Medulla oblongata (tissue), 1 donor: ENCODE measurements at regions not wholly inside any gene's neighbourhood (a gene's known extent, or its start where the extent isn't known, plus 50 kb on each side); places are given as distances from the start of the nearest gene placed in this dataset.
"Not testable (repeated sequence)": the region's sequence is repeated elsewhere in the genome, so short reads cannot be mapped to it uniquely, and the experiment has no call there.

ENCODE experiments used
- DNase-seq: peaks from one replicate; pipeline ENCODE4 v3.0.0-alpha.2; 2015; ENCODE audit errors: extremely low spot score

DNA sequence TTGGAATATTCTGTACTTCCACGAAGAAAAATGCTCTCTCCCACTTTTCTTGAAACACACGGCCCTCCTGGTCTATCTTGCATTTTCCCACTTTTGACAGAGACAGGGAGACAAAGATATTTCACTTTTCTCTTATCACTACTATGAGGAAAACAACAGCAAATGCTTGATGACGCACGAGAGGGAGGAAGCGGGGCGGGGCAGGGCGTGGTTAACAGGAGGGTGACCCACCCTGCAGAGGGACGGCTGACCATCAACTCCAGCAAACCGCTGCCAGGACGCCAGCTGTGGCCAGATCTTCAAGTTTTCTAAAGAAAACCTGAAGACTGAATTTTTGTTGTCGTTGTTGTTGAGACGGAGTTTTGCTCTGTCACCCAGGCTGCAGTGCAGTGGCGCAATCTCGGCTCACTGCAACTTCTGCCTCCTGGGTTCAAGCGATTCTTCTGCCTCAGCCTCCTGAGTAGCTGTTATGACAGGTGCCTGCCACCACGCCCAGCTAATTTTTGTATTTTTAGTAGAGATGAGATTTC, 63.8 kb downstream of the NSUN5 start:
- not testable (repeated sequence) for DNase-seq

DNA sequence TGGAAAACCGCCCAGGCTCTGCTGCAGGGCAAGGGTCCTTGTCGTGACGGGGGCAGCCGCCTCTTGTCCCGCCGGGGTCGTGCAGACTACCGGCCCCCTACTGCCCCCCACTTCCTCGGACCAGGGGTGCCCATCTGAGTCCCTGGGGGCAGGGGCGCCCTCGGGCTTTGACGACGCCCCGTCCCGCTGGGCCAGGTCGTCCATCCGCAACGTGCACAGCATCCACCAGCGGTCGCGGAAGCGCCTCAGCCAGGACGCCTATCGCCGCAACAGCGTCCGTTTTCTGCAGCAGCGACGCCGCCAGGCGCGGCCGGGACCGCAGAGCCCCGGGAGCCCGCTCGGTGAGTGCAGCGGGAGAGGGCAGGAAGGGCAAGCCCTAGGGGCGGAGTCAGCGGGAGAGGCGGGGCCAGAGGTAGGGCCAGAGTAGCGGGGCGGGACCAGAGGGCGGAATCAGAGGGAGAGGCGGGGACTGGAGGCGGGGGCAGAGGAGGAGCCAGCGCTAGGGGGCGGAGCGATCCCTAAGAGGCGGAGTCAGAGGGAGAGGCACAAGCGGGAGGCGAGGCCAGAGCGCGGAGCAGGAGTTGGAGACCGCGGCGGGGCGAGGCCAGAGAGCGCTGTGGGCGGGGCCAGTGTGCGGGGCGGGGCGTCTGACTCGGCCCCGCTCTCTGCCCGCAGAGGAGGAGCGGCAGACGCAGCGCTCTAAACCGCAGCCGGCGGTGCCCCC, 73.5 kb downstream of the NSUN5 start:
- DNase-seq: not testable (repeated sequence)

DNA sequence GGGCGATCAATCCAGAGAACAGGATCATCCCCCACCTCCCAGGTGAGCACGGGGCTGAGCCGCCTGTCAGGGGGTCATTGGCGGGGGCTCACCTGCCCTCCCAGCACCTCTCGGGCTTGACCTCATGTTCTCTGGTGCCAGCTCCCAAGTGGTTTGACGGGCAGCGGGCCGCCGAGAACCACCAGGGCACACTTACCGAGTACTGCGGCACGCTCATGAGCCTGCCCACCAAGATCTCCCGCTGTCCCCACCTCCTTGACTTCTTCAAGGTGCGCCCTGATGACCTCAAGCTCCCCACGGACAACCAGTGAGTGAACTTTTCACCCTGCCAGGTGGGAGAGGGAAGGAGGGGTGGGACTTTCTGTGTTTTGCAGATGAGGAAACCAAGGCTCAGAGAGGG, 82.9 kb downstream of the NSUN5 start:
- not testable (repeated sequence) for DNase-seq

DNA sequence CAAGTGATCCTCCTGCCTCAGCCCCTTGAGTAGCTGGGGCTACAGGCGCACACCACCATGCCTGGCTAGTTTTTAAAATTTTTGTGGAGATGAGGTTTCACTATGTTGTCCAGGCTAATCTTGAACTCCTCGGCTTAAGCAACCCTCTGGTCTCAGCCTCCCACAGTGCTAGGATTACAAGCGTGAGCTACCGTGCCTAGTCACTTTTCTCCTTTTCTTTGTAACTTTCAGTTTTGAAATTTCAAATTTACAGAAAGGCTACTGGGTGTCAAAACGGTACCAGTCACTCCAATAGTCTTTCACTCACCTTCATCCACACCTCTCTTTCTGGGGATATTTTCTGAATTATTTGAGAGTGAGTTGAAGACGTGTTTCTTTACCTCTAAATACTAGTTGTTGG, 86.9 kb downstream of the NSUN5 start:
- DNase-seq: not testable (repeated sequence)

DNA sequence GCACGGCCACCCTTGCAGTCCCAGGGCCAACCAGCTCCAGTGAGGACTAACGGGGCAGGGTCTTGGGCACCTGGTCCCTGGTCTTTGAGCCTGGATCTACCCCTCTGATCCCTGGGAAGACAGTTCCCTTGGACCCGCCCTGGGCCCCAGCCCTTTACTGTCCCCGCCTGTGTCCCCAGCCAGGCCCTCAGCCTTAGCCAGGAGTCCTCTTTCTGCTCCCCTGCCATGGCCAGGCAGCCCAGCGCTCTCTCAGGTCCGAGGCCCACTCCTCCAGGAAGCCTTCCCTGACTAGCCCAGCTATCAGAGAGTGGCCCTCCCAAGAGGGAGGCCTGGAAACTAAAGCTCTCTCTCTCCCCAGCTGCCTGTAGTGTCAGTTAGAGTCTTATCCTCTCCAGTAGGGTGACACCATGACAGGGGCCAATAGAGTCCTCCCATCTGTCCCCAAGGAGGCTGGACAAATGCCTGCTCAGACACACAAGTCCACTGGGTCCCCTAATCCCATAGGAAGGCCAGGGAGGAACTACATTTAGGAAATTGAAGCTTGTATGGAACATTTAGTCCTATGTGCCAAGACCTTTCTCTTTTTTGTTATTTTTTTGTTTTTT, 87.8 kb downstream of the NSUN5 start:
- DNase-seq: not testable (repeated sequence)

DNA sequence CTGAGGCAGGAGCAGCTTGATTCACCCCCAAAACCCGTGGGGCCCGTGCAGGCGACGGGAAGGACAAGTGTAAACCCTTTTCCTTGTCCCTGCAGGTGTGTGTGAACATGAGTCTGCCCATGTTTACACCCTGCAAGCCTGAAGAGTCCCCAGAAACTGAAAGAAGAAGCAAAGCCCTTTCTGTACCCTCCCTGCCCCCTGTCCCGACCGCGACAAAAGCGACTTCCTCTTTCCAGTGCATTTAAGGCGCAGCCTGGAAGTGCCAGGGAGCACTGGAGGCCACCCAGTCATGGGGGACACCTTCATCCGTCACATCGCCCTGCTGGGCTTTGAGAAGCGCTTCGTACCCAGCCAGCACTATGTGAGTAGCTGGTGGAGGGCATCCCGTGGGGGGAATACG, 88.3 kb downstream of the NSUN5 start:
- not testable (repeated sequence) for DNase-seq

DNA sequence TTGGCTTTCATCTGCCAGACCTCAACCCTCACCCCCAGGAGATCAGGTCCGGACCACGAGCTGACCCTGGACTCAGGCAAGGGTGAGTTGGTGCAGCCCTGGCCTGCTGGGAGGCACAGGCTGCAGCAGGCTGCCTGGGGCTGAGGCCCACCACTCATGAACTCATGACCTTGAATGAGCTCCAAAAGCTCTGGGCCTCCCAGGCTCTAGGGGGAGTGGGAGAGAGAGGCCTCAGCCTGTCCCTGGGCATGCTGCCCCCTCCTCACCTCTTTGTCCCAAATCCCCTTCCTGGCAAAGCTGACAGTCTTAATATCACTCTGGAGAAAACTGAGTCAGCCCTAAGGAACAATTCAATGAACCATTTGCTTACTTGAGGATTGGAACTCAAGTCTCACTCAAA, 89.8 kb downstream of the NSUN5 start:
- DNase-seq: not testable (repeated sequence)

DNA sequence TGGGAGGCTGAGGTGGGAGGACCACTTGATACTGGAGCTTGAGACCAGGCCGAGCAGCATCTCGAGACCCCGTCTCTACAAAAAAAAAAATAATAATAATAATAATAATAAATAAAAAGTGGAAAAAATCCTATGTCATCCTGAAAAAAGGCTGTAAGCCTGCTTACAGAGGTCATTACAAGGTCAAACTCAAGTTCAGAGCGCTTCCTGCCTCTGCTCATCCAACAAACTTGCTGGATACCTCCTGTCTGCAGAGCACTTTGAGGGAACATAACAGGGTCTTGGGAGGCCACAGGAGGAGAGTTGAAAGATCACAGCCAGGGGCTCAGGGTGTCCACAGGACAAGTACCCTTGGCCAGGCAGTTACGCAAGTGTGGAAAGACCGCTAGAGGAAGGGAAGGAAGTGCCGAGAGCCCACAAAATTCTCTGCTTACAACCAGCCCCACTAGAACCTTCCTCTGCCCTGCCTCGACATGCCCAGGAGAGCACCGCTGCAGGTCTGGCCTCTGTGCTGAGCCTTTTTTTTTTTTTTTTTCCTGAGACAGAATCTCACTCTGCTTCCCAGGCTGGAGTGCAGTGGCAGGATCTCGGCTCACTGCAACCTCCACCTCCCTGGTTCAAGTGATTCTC, 92.5 kb downstream of the NSUN5 start:
- not testable (repeated sequence) for DNase-seq

DNA sequence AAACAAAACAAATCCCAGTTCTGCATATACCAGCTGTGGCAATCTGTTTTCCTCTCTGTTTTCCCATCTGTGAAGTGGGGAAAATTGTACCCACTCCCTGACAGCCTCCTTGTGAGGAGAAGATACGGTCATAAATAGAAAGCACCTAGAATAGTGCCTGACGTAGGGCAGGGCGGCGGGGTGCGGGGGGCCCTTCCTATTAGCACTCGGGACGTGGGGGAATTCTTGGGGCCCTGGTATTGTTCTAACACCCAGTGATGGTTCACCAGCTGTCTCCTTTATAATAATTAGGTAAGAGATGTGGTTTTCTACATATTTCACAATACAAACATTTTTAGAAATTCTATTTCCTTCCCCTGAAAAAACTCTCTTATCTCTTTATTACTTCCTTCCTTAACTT, 93.4 kb downstream of the NSUN5 start:
- DNase-seq: not testable (repeated sequence)

DNA sequence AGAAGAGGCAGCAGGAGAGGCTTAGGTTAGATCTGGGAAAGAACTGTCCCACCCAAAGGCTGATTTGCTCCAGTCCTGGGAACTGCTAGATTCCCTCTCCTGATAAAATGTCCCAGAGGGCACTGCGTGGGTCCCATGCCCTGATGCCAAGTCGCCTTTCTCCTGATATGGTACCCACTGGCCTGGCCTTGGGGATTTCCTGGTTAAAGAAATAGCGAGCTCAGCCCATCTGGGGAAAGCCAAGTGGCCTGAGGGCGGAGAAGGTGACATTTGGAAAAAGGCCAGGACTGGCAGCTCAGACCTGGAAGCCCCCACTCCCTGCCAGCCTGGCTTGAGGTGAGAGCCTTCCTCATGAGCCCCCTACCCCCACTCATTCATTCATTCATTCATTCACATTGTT, 94.2 kb downstream of the NSUN5 start:
- DNase-seq: not testable (repeated sequence)

DNA sequence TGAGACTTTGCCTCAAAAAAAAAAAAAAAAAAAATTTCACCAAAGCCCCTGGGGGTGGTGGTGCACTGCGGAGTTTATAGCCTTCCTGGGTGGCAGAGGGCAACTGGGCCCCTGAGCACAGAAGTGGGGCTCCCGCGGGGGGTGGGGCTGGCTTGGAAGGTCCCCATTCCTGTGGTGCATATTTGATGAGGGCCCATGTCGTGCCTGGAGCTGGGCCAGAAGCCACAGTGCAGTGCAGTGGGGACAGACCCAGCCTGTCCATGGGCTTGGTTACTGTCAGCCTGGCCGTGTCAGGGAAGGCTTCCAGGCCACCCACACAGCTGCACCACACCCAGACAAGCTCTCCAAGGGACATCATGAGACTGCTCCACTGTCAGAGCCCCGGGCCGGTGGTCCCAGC, 95.5 kb downstream of the NSUN5 start:
- not testable (repeated sequence) for DNase-seq

DNA sequence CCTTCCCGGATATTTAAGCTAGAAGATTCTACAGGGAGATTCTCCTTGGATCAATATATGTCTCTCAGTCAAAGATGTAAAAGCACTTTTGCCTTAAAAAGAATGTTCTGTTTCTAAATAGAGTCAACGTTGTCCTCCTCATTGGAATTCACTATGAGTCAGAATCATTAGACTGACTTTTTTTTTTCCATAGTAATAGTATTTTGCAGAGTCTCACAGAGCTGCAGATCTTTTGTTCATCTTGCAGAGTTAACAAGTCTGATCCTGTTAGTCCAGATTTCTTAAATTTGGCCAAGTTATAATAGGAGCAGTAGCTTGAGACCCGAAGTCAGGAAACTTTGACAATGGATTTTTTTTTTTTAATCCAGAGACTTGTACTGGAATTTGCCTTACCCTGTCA, 103.0 kb downstream of the NSUN5 start:
- not testable (repeated sequence) for DNase-seq

DNA sequence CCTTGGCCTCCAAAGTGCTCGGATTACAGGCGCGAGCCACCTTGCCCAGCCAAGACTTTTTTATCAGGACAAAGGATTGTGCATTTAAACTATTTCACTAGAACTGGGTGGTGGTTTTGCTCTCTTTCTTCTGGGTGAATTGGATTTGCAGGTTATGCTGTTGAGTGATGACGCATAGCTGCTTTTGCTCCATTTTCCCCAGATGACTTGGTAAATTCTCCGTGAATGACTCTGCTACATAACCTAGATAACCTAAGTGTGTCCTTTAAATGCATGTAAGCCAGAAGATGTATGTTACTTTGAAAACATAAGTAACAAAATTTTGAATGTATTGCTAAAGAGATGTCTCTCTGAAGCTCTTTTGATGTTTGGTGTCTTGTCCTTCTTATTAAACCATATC, 103.7 kb downstream of the NSUN5 start:
- DNase-seq: not testable (repeated sequence)

DNA sequence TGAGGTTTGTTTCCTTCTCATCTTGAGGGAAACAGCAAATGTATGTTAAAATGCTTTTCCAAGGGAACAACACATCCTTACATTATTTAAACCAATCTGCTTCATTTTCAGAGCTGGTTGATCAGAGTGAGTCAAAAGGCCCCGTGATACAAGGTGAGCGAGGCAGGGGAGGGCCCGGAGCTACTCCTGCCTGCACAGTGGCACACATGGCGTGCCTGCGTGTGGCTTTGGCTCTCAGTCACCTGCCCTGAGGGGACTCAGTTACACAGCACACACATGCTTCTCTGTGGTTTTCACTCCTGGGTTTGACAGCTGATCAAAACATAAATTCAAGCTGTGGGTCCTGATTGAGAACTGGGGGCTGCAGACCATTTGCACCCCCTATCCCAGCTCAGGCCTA, 105.3 kb downstream of the NSUN5 start:
- DNase-seq: not testable (repeated sequence)

DNA sequence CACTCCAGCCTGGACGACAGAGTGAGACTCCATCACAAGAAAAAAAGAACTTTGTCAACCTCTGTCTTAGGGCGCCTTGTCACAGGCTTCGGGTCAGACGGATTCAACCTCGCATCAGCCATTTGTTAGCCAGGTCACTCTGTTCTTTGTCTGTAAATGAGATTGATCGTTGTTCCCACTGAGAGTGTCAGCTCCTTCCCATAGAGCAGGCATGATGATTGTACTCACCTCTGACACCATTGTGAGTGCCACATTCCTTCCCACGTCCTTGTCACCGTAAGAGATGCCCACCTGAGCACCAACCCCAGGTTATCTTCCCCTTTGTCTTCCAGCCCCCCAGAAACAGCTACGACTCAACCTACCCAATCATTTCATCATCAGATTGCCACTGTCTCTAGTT, 107.4 kb downstream of the NSUN5 start:
- DNase-seq: not testable (repeated sequence)

DNA sequence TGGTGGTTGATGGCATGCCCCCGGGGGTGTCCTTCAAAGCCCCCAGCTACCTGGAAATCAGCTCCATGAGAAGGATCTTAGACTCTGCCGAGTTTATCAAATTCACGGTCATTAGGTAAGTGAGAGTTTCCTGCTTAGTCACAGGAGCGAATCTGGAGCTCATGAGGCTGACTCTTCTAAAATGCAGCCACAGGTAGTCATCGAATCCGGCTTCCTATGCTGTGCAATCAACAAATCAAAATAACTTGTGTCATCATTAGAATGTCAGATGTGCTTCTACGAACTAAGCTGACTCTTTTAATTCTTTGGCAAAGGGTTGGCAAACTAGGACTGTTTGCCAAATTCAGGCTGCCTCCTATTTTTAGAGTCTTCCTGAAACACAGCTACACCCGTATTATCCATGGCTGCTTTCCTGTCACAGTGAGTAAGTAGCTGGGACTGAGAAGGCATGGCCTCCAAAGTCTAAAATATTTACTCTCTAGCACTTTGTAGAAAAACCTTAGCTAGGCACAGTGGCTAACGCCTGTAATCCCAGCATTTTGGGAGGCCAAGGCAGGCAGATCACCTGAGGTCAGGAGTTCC, 108.0 kb downstream of the NSUN5 start:
- not testable (repeated sequence) for DNase-seq

DNA sequence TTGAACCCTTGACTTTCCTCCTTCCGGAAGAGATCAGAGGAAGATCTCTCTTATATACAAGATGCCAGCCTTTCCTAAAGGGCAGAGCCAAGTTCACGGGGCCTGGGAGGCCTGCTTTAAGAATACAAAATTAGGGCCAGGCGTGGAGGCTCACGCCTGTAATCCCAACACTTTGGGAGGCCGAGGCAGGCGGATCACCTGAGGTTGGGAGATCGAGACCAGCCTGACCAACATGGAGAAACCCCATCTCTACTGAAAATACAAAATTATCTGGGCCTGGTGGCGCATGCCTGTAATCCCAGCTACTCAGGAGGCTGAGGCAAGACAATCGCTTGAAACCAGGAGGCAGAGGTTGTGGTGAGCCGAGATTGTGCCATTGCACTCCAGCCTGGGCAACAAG, 108.2 kb upstream of the SPDYE9 start:
- DNase-seq: not testable (repeated sequence)

DNA sequence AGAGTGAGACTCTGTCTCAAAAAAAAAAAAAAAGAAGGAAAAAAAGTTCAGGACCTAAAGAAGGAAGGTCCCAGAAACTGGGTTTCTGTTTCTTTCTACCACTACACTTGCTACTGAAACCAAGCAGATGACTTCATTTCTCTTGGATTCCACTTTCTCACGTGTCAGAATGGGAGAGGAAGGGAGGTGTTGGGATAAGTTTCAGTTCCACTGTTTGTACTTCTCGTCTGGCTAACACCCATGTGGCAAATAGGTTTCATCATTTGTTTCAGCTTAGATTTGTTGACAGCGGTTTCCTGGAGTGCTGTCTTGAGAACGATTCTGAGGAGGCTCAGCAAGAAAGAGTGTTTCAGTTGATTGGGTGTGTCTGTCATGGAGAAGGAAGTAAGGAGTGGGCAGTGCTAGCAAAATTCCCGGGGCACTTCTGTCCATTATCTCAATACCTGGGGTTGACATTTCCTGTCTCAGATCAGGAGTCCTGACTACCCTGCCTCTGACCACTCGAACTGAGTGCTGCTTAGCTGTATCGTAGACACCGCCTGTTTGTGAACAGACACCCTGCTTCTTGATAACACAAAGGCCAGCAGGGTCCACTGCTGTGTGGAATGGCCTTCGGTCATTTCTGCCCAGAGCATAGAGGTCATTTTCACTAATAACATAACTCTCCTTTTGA, 104.8 kb upstream of the SPDYE9 start:
- DNase-seq: not testable (repeated sequence)

DNA sequence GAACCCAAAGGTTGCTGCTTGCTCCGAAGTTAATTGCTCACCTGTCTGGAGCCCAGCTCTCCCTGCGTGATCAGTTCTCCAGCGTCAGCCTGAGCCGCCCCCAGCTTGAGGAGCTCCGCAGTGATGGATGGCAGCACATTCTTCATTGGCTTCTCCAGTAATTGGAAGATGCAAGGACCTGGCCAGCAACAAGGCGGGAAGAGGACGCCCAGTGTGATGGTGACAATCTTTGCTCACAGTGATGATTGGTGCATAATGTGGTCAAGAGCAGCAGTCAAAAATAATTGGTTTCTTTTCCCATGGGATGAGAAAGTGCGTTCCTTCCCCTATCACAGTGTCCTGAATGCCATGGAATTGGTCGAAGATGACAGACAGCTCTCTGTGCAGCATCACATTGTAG, 102.4 kb upstream of the SPDYE9 start:
- DNase-seq: not testable (repeated sequence)

DNA sequence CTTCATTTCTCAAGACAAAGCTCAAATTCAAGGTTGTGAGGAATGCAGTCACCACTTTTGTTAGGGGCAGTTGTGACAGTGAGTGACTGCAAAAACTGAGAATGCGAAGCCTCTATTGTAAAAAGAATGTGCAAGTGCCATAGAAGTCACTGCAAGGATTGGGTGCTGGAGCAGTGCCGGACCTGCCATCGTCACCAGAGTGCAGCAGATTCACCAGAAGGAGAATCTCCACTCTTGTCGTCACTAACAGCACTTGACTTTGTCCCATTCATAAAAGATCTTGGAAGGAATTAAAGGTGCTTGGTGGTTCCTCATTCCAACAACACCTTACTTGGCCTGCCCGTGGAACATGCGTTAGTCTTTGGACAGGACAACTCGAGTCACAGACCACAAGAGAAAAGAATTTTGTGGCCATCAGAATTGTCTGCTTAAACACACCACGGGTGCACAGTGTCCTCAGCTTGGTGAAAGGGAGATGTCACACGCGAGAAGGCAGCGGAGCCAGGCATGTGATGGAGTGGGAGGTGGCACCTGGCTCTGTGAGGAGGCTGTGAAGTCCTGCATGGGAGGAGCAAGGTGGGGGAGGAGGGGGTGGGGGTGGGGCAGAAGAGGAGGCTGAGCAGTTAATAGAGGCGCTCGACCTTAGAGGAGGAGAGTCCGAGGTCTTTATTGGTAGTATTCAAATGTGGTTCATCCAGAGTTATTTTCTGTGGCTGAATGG, 100.9 kb upstream of the SPDYE9 start:
- not testable (repeated sequence) for DNase-seq

DNA sequence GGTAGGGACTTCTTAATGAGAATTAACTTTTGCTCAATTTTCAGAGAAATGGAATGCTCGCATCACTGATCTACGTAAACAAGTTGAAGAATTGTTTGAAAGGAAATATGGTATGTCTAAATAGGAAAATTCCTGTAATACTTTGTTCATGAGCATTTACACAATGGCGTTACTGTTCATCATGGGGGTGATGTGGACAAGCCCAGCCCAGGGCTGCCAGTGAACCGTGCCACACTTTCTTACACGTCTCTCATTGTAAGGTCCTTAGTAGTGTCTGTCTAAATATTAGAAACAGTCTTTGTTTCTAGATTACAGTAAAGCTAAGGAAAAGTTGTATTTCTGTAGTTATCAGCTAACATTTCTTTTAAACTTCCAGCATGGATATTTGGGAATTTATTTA, 91.0 kb upstream of the SPDYE9 start:
- not testable (repeated sequence) for DNase-seq
